Upper lobe of left lung (tissue), 6 donors: ENCODE measurements at regions not wholly inside any gene's neighbourhood (a gene's known extent, or its start where the extent isn't known, plus 50 kb on each side); places are given as distances from the start of the nearest gene placed in this dataset.

Experiments
- ATAC-seq, 2 donors: fragments of 200-7000 bp; cut with Tn5 transposase; one replicate each; pipeline ENCODE4 v1.9.1; 2022; ENCODE audit warnings: mild to moderate bottlenecking in 2 of 2, moderate library complexity in 2 of 2; ENCODE audit not compliant: low FRiP score in 2 of 2
- DNase-seq, 2 donors: peaks; one replicate each; pipeline ENCODE4 v3.0.0-alpha.2; 2019 to 2020
- H3K27ac ChIP-seq, 4 donors: fragments of 200-600 bp; sonication (generic); one replicate each; pipeline ENCODE4 v1.5.1; 2016 to 2019
- H3K27me3 ChIP-seq, 4 donors: fragments of 200-600 bp; sonication (generic); one replicate each; pipeline ENCODE4 v1.5.1; 2017 to 2019
- H3K36me3 ChIP-seq, 4 donors: fragments of 200-600 bp; sonication (generic); one replicate each; pipeline ENCODE4 v1.5.1; 2016 to 2019
- H3K4me1 ChIP-seq, 4 donors: fragments of 200-600 bp; sonication (generic); one replicate each; pipeline ENCODE4 v1.5.1; 2018 to 2019
- H3K4me3 ChIP-seq, 4 donors: fragments of 200-600 bp; sonication (generic); one replicate each; pipeline ENCODE4 v1.5.1; 2017 to 2019; ENCODE audit warnings: mild to moderate bottlenecking in 2 of 4, moderate library complexity in 1 of 4
- H3K9me3 ChIP-seq, 4 donors: fragments of 200-600 bp; sonication (generic); one replicate each; pipeline ENCODE4 v1.5.1; 2018 to 2019
- EP300 ChIP-seq, 4 donors: sonication (generic); formaldehyde crosslinking; IDR thresholded peaks; one replicate each; pipeline ENCODE4 v1.5.1; 2017; ENCODE audit warnings: antibody characterized with exemption in 4 of 4, control low read depth in 2 of 4
- POLR2A ChIP-seq, 4 donors: fragments of 450-650 bp; IDR thresholded peaks; one replicate each; pipeline ENCODE4 v1.5.1; 2016 to 2017; ENCODE audit warnings: antibody characterized with exemption in 4 of 4, mild to moderate bottlenecking in 2 of 4
- POLR2AphosphoS5 ChIP-seq, 2 donors: sonication (generic); formaldehyde crosslinking; IDR thresholded peaks; one replicate each; pipeline ENCODE4 v1.5.1; 2017; ENCODE audit warnings: antibody characterized with exemption in 2 of 2
- WGBS, 2 donors: methylation state at CpG; one replicate each; pipeline ENCODE4 v1.1.5; 2017 to 2018; 5-methylcytosine and 5-hydroxymethylcytosine counted together
- TF ChIP-seq, protein P1 (sequence below), 6 experiments: fragments of 450-650 bp in 4 of 6; fragments of 200-600 bp in 2 of 6; sonication (generic) in 2 of 6; IDR thresholded peaks; one replicate each; pipeline ENCODE4 v1.5.1; 2016 to 2019; ENCODE audit warnings: antibody characterized with exemption in 6 of 6
- donor health status: DM: no; HTN: no; CAD: no; lungs with moderate emphysema.
- donor health status: DM: no; HTN: yes; CAD: no; lungs with severe emphysema.

DNA sequence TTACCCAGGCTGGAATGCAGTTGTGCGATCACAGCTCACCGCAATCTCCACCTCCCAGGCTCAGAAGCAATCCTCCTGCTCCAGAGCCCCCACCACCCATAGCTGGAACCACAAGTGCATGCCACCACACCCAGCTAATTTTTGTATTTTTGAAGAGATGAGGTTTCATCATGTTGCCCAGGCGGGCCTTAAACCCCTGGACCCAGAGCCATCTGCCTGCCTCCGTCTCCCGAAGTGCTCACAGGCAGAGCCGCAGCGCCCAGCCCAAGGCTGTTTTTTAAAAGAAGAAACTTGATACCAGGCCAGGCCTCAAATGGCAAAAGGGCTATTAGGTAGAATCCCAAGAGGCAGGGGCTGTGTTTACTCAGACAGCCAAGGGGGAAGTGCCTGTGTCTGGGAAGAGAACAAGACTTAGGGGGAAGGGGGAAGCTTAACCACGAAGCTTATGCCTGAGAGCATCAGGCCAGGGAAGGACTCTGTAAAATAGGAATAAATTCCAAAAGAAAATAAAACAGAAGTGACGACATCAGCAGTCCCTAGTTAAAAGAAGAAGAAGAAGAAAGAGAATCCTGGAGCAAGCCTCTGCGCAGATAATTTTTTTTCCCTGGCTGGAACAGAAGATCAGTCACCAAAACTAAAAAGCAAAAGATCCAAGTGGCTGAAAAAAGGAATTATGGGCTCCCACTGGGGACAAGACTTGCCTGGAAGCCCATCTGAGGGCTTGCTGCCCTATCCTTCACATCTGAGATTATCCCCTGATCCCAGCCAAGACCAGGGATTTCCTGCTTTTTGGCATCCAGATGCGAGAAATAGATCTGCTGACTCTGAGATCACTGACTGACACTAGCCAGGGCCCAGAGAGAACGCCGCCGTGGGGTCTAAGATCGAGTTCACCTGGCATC lies 170.5 kb downstream of the NDUFA12 start:
- Histone ChIP-seq H3K4me1 (peaks cover 5 to 12% (median 8%) of the 10 kb centered on the region in 4 donors), H3K27me3 (no peaks in the 10 kb centered on the region), H3K27ac (peak overlapping the region; percentile 3 to 60 (median 37)), H3K9me3 (no peaks in the 10 kb centered on the region), H3K36me3 (no peaks in the 10 kb centered on the region), H3K4me3 (no peak overlapping the region)
- ATAC-seq, result peak; percentile 71 to 89
- TF ChIP-seq POLR2A (IDR thresholded peaks at IDR 0.05), result no peak
- TF ChIP-seq EP300 (IDR thresholded peaks at IDR 0.05), result no peak
- TF ChIP-seq, protein P1, sequence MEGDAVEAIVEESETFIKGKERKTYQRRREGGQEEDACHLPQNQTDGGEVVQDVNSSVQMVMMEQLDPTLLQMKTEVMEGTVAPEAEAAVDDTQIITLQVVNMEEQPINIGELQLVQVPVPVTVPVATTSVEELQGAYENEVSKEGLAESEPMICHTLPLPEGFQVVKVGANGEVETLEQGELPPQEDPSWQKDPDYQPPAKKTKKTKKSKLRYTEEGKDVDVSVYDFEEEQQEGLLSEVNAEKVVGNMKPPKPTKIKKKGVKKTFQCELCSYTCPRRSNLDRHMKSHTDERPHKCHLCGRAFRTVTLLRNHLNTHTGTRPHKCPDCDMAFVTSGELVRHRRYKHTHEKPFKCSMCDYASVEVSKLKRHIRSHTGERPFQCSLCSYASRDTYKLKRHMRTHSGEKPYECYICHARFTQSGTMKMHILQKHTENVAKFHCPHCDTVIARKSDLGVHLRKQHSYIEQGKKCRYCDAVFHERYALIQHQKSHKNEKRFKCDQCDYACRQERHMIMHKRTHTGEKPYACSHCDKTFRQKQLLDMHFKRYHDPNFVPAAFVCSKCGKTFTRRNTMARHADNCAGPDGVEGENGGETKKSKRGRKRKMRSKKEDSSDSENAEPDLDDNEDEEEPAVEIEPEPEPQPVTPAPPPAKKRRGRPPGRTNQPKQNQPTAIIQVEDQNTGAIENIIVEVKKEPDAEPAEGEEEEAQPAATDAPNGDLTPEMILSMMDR (IDR thresholded peaks at IDR 0.05), result no peak
- no peak for TF ChIP-seq POLR2AphosphoS5 (IDR thresholded peaks at IDR 0.05)
- WGBS, 2 donors, result 75 to 78% methylated on average over 15 of the region's 15 CpGs
- peak in 1 of 2 donors; percentile 13 for DNase-seq

GRCh38 chr12:94832105-94832504 lies 171.4 kb downstream of the NDUFA12 start:
- no peak overlapping the region for H3K27ac ChIP-seq
- no peaks in the 10 kb centered on the region for H3K9me3 ChIP-seq
- no peak for ATAC-seq
- DNase-seq, result no peak
- H3K4me1 ChIP-seq, result peaks cover 5 to 12% (median 8%) of the 10 kb centered on the region in 4 donors
- H3K36me3 ChIP-seq, result no peaks in the 10 kb centered on the region
- no peaks in the 10 kb centered on the region for H3K27me3 ChIP-seq
- H3K4me3 ChIP-seq, result no peak overlapping the region
- no peak for TF ChIP-seq EP300 (IDR thresholded peaks at IDR 0.05)
- TF ChIP-seq, protein P1 (IDR thresholded peaks at IDR 0.05), result no peak
- TF ChIP-seq POLR2A (IDR thresholded peaks at IDR 0.05), result no peak
- TF ChIP-seq POLR2AphosphoS5 (IDR thresholded peaks at IDR 0.05), result no peak
- 89% methylated on average over 3 of the region's 3 CpGs for WGBS, 2 donors

DNA sequence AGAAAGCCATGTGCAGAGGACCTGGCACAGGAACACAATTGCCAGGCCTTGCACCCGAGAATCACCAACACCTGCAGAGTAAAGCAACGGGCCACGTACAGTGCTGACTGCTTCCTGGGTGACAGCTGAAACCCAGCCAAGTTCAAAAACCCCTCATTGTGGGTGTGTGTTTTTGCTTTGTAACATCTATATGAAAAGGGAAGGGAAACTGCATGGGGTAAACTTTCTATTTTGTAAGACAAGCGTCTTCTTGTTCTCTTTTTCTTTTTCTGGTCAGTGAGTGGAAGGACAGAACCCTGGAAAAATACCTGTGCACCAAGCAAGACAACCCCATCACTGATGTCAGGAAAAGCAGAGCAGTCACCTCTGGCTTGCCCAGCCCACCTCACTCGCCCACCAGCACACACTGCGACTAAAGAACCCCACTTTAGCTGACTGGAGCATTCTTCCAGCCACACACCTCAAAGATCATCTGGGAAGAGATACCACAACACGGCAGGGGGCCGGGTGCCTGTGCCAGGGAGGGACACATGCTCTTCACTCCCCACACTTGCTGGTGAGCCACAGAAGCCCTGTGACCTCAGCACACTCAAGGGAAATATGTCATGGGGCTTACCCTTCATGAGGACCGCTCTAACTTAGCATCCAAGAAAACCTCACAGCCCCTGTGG lies 172.3 kb downstream of the NDUFA12 start:
- DNase-seq (peak in 1 of 2 donors; percentile 17), ATAC-seq (peak in 1 of 2 donors; percentile 57)
- no peaks in the 10 kb centered on the region for H3K27me3 ChIP-seq
- no peaks in the 10 kb centered on the region for H3K36me3 ChIP-seq
- no peaks in the 10 kb centered on the region for H3K9me3 ChIP-seq
- WGBS, 2 donors, result 70 to 71% methylated on average over 7 to 9 of the region's 9 CpGs
- H3K4me1 ChIP-seq, result peaks cover 5 to 12% (median 8%) of the 10 kb centered on the region in 4 donors
- H3K4me3 ChIP-seq, result no peak overlapping the region
- TF ChIP-seq POLR2AphosphoS5 (IDR thresholded peaks at IDR 0.05) (no peak), POLR2A (IDR thresholded peaks at IDR 0.05) (no peak), EP300 (IDR thresholded peaks at IDR 0.05) (no peak)
- TF ChIP-seq, protein P1 (IDR thresholded peaks at IDR 0.05), result no peak
- no peak overlapping the region for H3K27ac ChIP-seq

- no peaks in the 10 kb centered on the region for H3K36me3 ChIP-seq
- H3K27me3 ChIP-seq, result no peaks in the 10 kb centered on the region
- H3K9me3 ChIP-seq, result no peaks in the 10 kb centered on the region
- peaks cover 5 to 12% (median 8%) of the 10 kb centered on the region in 4 donors for H3K4me1 ChIP-seq
- ATAC-seq, result no peak
- no peak for DNase-seq
- H3K27ac ChIP-seq, result no peak overlapping the region
- no peak for TF ChIP-seq POLR2A (IDR thresholded peaks at IDR 0.05)
- no peak for TF ChIP-seq EP300 (IDR thresholded peaks at IDR 0.05)
- TF ChIP-seq, protein P1 (IDR thresholded peaks at IDR 0.05), result no peak
- TF ChIP-seq POLR2AphosphoS5 (IDR thresholded peaks at IDR 0.05), result no peak
- H3K4me3 ChIP-seq, result no peak overlapping the region
- WGBS, 2 donors, result 71 to 83% methylated on average over 1 of the region's 1 CpG
Observed at GRCh38 chr12:94829552-94829951, 173.9 kb downstream of the NDUFA12 start.
